GM19240 (cell line): ENCODE measurements at regions not wholly inside any gene's neighbourhood (a gene's known extent, or its start where the extent isn't known, plus 50 kb on each side); places are given as distances from the start of the nearest gene placed in this dataset.
"Not testable (repeated sequence)": the region's sequence is repeated elsewhere in the genome, so short reads cannot be mapped to it uniquely, and the experiment has no call there.

Experiments used
- DNase-seq: peaks from one replicate; pipeline ENCODE4 v3.0.0; 2011; ENCODE audit warnings: low spot score; ENCODE audit not compliant: insufficient read length

- no peak for DNase-seq
These were observed 115.1 kb downstream of the OTOR start for GRCh38 chr20:16863303-16863702.

- DNase-seq, result no peak
These were observed 115.9 kb downstream of the OTOR start for GRCh38 chr20:16864069-16864468.

GRCh38 chr20:16864963-16865362 lies 116.8 kb downstream of the OTOR start:
- DNase-seq, result no peak

- DNase-seq, result no peak
These were observed 117.2 kb downstream of the OTOR start for GRCh38 chr20:16865406-16865805.

GRCh38 chr20:16873124-16873523 lies 125.0 kb downstream of the OTOR start:
- DNase-seq, result not testable (repeated sequence)

- DNase-seq, result no peak
These were observed 128.9 kb downstream of the OTOR start for GRCh38 chr20:16877053-16877554.

- no peak for DNase-seq
These were observed 137.6 kb downstream of the OTOR start for GRCh38 chr20:16885746-16886145.

GRCh38 chr20:16898433-16898832 lies 150.3 kb downstream of the OTOR start:
- DNase-seq, result no peak

GRCh38 chr20:16902662-16903061 lies 154.5 kb downstream of the OTOR start:
- DNase-seq, result no peak

GRCh38 chr20:16904751-16905150 lies 156.6 kb downstream of the OTOR start:
- no peak for DNase-seq

- DNase-seq, result no peak
These were observed 166.1 kb downstream of the OTOR start for GRCh38 chr20:16914277-16914676.

GRCh38 chr20:16916165-16916564 lies 168.0 kb downstream of the OTOR start:
- DNase-seq, result no peak

GRCh38 chr20:16917636-16918035 lies 169.5 kb downstream of the OTOR start:
- no peak for DNase-seq

- DNase-seq, result no peak
These were observed 170.2 kb downstream of the OTOR start for GRCh38 chr20:16918366-16918765.

- no peak for DNase-seq
These were observed 171.7 kb downstream of the OTOR start for GRCh38 chr20:16919841-16920240.

GRCh38 chr20:16922834-16923233 lies 174.7 kb downstream of the OTOR start:
- no peak for DNase-seq

- DNase-seq, result no peak
These were observed 178.7 kb downstream of the OTOR start for GRCh38 chr20:16926626-16927430.

- no peak for DNase-seq
These were observed 181.6 kb downstream of the OTOR start for GRCh38 chr20:16929756-16930155.

GRCh38 chr20:16930656-16931055 lies 182.5 kb downstream of the OTOR start:
- DNase-seq, result no peak

GRCh38 chr20:16939051-16939450 lies 190.9 kb downstream of the OTOR start:
- no peak for DNase-seq

- DNase-seq, result no peak
These were observed 192.5 kb downstream of the OTOR start for GRCh38 chr20:16940701-16941100.

GRCh38 chr20:16942051-16942450 lies 193.9 kb downstream of the OTOR start:
- no peak for DNase-seq

GRCh38 chr20:16942756-16943155 lies 194.6 kb downstream of the OTOR start:
- no peak for DNase-seq
